ENCODE measurements at regions not wholly inside any gene's neighbourhood (a gene's known extent, or its start where the extent isn't known, plus 50 kb on each side); places are given as distances from the start of the nearest gene placed in this dataset.

DNA sequence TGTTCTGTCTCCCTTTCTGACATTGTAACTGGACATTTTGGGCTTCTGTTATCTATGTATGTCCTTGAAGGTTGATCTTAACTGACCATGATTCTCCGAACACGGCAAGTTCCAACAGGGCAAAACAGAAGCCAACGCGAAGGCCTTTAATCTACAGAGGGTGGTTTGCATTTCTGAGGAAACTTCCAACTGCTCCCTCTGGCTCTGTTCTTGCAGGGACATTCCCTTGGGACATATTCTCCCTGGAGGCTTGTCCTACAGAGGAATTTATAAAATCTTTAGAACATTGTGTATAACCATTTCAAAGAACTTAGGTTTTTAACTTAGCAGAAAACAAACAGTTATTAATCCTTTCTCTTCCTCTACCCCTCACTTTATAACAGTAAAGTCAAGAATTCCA is 189.0 kb upstream of the CDYL start:
- TF ChIP-seq, protein P1, sequence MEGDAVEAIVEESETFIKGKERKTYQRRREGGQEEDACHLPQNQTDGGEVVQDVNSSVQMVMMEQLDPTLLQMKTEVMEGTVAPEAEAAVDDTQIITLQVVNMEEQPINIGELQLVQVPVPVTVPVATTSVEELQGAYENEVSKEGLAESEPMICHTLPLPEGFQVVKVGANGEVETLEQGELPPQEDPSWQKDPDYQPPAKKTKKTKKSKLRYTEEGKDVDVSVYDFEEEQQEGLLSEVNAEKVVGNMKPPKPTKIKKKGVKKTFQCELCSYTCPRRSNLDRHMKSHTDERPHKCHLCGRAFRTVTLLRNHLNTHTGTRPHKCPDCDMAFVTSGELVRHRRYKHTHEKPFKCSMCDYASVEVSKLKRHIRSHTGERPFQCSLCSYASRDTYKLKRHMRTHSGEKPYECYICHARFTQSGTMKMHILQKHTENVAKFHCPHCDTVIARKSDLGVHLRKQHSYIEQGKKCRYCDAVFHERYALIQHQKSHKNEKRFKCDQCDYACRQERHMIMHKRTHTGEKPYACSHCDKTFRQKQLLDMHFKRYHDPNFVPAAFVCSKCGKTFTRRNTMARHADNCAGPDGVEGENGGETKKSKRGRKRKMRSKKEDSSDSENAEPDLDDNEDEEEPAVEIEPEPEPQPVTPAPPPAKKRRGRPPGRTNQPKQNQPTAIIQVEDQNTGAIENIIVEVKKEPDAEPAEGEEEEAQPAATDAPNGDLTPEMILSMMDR (conservative IDR thresholded peaks at IDR 0.05; ENCODE audit: low read depth, low read length): no peak
- TF ChIP-seq EZH2 (IDR thresholded peaks at IDR 0.05; ENCODE audit: low read length, unreplicated experiment): no peak
